Gastrocnemius medialis (tissue), 4 donors: ENCODE measurements at regions not wholly inside any gene's neighbourhood (a gene's known extent, or its start where the extent isn't known, plus 50 kb on each side); places are given as distances from the start of the nearest gene placed in this dataset.

Experiments
- CTCF ChIP-seq, 5 experiments: fragments of 450-650 bp in 3 of 5; fragments of 200-600 bp in 2 of 5; sonication (generic) in 2 of 5; IDR thresholded peaks in 4 of 5; conservative IDR thresholded peaks in 1 of 5; 1 replicate in 4 of 5; 2 replicates in 1 of 5; pipeline ENCODE4 v1.5.1; 2016 to 2019; ENCODE audit warnings: antibody characterized with exemption in 5 of 5, mild to moderate bottlenecking in 3 of 5, moderate library complexity in 3 of 5
- POLR2A ChIP-seq, 2 donors: fragments of 450-650 bp; IDR thresholded peaks; one replicate each; pipeline ENCODE4 v1.6.1; 2017; ENCODE audit warnings: antibody characterized with exemption in 2 of 2, mild to moderate bottlenecking in 2 of 2, moderate library complexity in 2 of 2

GRCh38 chr5:17123010-17123409 is 94.4 kb upstream of the BASP1 start:
- TF ChIP-seq CTCF (IDR thresholded peaks at IDR 0.05 in 4 of 5, conservative IDR thresholded peaks at IDR 0.05 in 1 of 5) (no peak), POLR2A (IDR thresholded peaks at IDR 0.05) (no peak)
